Epithelial cell of proximal tubule (primary cell): ENCODE measurements at regions not wholly inside any gene's neighbourhood (a gene's known extent, or its start where the extent isn't known, plus 50 kb on each side); places are given as distances from the start of the nearest gene placed in this dataset.

ENCODE experiments used
- DNase-seq: peaks from one replicate; pipeline ENCODE4 v3.0.0-alpha.2; 2011; ENCODE audit warnings: low read depth
- H3K4me3 ChIP-seq: 2 replicates; pipeline ENCODE4 v1.5.1; 2011; ENCODE audit warnings: low read depth, mild to moderate bottlenecking, low read length
- CTCF ChIP-seq: conservative IDR thresholded peaks from 2 replicates; pipeline ENCODE4 v1.5.1; 2012; ENCODE audit warnings: low read depth, mild to moderate bottlenecking, low read length

- no peak overlapping the region for H3K4me3 ChIP-seq
- no peak for TF ChIP-seq CTCF
- no peak for DNase-seq
Observed at GRCh38 chr2:2566396-2567323, 235.6 kb upstream of the MYT1L start.

GRCh38 chr2:2565671-2566070, 234.6 kb upstream of the MYT1L start:
- DNase-seq, result no peak
- no peak overlapping the region for H3K4me3 ChIP-seq
- TF ChIP-seq CTCF, result no peak

- no peak for TF ChIP-seq CTCF
- no peak overlapping the region for H3K4me3 ChIP-seq
- no peak for DNase-seq
Observed at GRCh38 chr2:2564300-2565078, 233.4 kb upstream of the MYT1L start.

GRCh38 chr2:2563309-2563860, 232.3 kb upstream of the MYT1L start:
- DNase-seq, result no peak
- no peak for TF ChIP-seq CTCF
- H3K4me3 ChIP-seq, result no peak overlapping the region

GRCh38 chr2:2562867-2563266, 231.8 kb upstream of the MYT1L start:
- no peak for TF ChIP-seq CTCF
- DNase-seq, result no peak
- H3K4me3 ChIP-seq, result no peak overlapping the region

GRCh38 chr2:2561346-2562095, 230.4 kb upstream of the MYT1L start:
- TF ChIP-seq CTCF, result no peak
- no peak for DNase-seq
- no peak overlapping the region for H3K4me3 ChIP-seq
